ENCODE measurements at regions not wholly inside any gene's neighbourhood (a gene's known extent, or its start where the extent isn't known, plus 50 kb on each side); places are given as distances from the start of the nearest gene placed in this dataset.

DNA sequence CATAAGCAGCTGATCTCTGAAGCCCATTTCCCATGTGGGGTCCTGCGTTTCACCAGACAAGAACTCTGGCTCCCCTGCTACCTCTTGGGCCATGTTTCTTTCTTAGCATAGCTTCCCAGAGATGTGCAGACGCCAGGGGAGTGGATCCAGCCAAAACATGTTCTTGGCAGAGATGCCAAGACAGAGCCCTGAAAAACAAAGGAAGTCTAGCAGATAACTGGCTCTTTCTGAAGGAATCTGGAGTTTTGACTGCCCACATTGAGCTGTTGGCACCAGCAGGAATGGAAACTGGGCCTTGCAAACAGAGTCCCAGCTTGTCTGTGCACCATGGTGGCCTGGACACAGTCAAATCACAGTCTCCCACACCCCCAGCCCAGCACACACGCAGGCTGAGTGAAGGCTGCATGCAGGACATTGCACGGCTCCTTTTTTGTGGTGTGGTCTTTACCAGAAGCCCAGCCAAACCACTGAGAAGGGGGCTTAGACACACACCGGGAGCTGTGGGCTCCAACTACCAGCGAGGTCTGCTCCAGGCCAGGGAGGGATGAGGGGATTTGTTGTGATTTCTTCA lies 114.7 kb downstream of the SNX18 start:
- H3K4me3 ChIP-seq (ENCODE audit: low read length): no peak overlapping the region
- DNase-seq (peak; percentile 35 to 77 (median 72)), ATAC-seq (peak; percentile 73 to 82)
- intact Hi-C loops (cut with DNase I): loop anchor here in 1 of 4 donors (10.0 kb wide), 1 partner anchor 107 kb away; no protein-coding TSS in a partner anchor
- no peaks in the 10 kb centered on the region for H3K27me3 ChIP-seq (ENCODE audit: control insufficient read depth, insufficient read depth)
- WGBS: 47% methylated on average over 6 of the region's 6 CpGs
- peak overlapping the region; percentile 4 for H3K27ac ChIP-seq (ENCODE audit: low read length)
- H3K4me1 ChIP-seq (ENCODE audit: control insufficient read depth, insufficient read depth, low read length): peaks cover 3% of the 10 kb centered on the region
- no peaks in the 10 kb centered on the region for H3K9me3 ChIP-seq (ENCODE audit: control insufficient read depth, low read length)

DNA sequence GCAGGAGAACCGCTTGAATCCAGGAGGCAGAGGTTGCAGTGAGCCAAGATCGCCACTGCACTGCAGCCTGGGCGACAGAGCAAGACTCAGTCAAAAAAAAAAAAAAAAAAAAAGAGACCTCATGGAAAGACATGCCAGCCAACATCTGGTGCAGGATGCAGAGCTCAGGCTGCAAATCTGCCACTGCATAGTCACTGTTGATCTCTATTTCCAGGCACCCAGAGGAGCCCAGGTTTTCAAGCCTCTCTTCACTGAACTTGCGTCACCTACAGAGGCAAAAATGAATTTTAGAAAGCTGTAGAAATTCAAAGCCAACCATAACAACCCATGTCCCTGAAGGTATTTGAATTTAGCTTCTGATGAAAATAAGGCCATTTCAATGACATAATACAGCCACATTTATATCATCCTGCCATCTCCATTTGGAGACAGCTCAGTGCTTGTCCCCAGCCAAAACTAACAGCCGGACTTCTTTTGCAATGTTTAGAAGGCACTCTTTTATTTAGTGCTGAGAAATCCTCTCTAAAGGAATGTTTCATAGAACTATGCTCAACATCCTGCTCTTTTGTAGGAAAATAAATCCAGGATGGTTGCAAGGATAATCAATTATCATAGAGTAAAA lies 113.3 kb downstream of the SNX18 start:
- peak; percentile 87 to 89 for ATAC-seq
- Histone ChIP-seq H3K27me3 (ENCODE audit: control insufficient read depth, insufficient read depth) (no peaks in the 10 kb centered on the region), H3K27ac (ENCODE audit: low read length) (no peak overlapping the region), H3K4me3 (ENCODE audit: low read length) (no peak overlapping the region), H3K9me3 (ENCODE audit: control insufficient read depth, low read length) (no peaks in the 10 kb centered on the region), H3K4me1 (ENCODE audit: control insufficient read depth, insufficient read depth, low read length) (peaks cover 3% of the 10 kb centered on the region)
- 58% methylated on average over 5 of the region's 5 CpGs for WGBS
- DNase-seq: peak; percentile 29 to 74 (median 56)
- intact Hi-C loops (cut with DNase I): loop anchor here in 1 of 4 donors (10.0 kb wide), 1 partner anchor 106 kb away; no protein-coding TSS in a partner anchor

DNA sequence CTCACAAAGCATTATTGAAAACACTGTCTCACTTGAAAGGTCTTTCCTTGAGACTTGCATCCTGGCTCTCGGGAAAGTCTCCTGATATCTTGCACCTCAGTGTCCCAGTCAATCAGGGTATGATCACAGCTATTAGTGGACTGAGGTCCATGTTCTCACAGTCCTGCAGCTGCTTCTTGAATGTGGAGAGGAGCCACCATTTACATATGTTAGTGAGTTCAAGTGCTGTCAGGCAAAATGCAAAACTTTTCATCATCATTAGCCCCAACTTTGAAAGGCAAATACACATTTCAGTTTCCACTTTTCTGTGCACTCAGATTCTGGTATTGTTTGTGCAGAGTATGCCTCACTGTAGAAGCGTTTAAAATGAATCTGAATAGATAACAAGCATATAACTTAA lies 111.6 kb downstream of the SNX18 start:
- intact Hi-C loops (cut with DNase I): no loop called here
- ATAC-seq (no peak), DNase-seq (no peak)
- Histone ChIP-seq H3K27me3 (ENCODE audit: control insufficient read depth, insufficient read depth) (no peaks in the 10 kb centered on the region), H3K4me3 (ENCODE audit: low read length) (no peak overlapping the region), H3K27ac (ENCODE audit: low read length) (no peak overlapping the region), H3K9me3 (ENCODE audit: control insufficient read depth, low read length) (no peaks in the 10 kb centered on the region), H3K4me1 (ENCODE audit: control insufficient read depth, insufficient read depth, low read length) (peaks cover 3% of the 10 kb centered on the region)
- 90% methylated on average over 2 of the region's 2 CpGs for WGBS

DNA sequence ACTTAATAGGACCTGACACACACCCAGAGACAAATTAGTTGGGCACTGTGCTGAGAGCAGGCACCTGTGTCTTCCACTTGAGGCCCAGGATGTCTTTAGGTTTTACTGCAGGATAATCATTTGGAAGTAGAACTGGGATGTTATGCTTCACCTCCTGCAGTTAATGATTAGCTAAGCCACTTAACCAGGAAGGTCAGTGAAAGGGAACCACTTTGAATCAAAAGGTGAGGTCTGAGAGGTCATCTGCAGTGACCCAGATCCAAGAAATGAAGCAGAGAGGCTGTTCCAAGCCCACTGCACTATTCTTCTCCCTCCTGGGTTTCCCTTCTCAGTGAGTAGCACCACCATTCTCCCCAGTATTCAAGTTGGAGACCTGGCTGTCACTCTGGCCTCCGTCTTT lies 110.5 kb downstream of the SNX18 start:
- DNase-seq (no peak), ATAC-seq (no peak)
- Histone ChIP-seq H3K4me3 (ENCODE audit: low read length) (no peak overlapping the region), H3K27me3 (ENCODE audit: control insufficient read depth, insufficient read depth) (no peaks in the 10 kb centered on the region), H3K9me3 (ENCODE audit: control insufficient read depth, low read length) (peaks cover 2% of the 10 kb centered on the region), H3K4me1 (ENCODE audit: control insufficient read depth, insufficient read depth, low read length) (peaks cover 3% of the 10 kb centered on the region), H3K27ac (ENCODE audit: low read length) (no peak overlapping the region)
- intact Hi-C loops (cut with DNase I): no loop called here
- 100% methylated on average over 1 of the region's 1 CpG for WGBS

DNA sequence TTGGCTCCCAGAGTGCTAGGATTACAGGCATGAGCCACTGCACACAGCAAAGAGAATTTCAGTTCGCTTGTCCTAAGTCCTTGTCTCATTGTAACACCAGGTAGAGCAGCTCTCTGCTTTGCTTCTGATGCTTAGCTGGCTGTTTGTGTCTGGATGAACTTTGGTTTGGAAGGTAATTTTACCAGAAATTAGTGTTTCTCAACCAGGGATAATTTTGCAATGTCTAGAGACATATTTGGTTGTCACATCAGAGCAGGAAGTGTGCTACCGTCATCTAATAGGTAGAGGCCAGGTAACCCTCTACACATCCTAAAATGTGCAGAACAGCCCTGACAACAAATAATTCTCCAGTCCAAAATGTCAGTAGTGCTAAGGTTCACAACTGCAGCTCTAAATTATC lies 108.8 kb downstream of the SNX18 start:
- intact Hi-C loops (cut with DNase I): no loop called here
- no peak for ATAC-seq
- DNase-seq: no peak
- H3K4me3 ChIP-seq (ENCODE audit: low read length): no peak overlapping the region
- WGBS: 89% methylated on average over 2 of the region's 2 CpGs
- peaks cover 4% of the 10 kb centered on the region for H3K9me3 ChIP-seq (ENCODE audit: control insufficient read depth, low read length)
- H3K4me1 ChIP-seq (ENCODE audit: control insufficient read depth, insufficient read depth, low read length): no peaks in the 10 kb centered on the region
- H3K27me3 ChIP-seq (ENCODE audit: control insufficient read depth, insufficient read depth): no peaks in the 10 kb centered on the region
- no peak overlapping the region for H3K27ac ChIP-seq (ENCODE audit: low read length)

DNA sequence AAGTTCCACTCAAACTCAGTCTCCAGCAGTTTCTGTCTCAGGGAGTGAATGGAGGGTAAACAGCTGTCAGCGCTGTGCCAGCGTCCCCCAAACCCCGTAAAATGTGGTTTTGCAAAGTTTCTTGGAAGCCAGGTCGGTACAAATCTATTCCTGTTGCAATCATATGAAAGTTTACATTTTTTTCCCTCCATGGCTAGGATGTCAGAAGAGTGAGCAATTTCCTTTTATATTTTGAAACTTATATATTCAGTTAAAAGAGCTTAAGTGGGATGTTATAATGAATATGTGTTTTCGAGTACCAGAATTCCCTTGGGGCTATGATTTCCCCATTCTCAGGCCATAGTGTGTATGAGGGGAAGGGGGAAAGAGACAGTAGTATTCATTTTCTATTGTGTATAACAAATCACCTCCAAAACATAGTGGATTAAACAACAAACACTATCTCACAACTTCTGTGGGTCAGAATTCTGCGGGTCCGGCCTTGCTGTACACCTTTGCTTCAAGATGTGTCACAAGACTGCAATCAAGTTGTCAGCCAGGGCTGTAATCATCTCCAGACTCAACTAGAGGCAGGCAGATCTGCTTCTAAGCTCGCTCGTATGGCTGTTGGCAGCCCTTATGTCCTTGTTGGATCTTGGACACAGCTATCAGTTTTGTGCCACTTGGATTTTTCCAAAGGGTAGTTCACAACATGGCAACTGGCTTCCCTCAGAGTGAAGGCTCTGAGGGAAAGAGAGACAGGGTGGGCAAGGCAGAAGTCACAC lies 107.4 kb downstream of the SNX18 start:
- no peak overlapping the region for H3K27ac ChIP-seq (ENCODE audit: low read length)
- intact Hi-C loops (cut with DNase I): no loop called here
- WGBS: 75% methylated on average over 9 of the region's 9 CpGs
- no peak overlapping the region for H3K4me3 ChIP-seq (ENCODE audit: low read length)
- H3K4me1 ChIP-seq (ENCODE audit: control insufficient read depth, insufficient read depth, low read length): no peaks in the 10 kb centered on the region
- ATAC-seq: no peak
- no peak for DNase-seq
- H3K27me3 ChIP-seq (ENCODE audit: control insufficient read depth, insufficient read depth): no peaks in the 10 kb centered on the region
- H3K9me3 ChIP-seq (ENCODE audit: control insufficient read depth, low read length): peaks cover 4% of the 10 kb centered on the region

DNA sequence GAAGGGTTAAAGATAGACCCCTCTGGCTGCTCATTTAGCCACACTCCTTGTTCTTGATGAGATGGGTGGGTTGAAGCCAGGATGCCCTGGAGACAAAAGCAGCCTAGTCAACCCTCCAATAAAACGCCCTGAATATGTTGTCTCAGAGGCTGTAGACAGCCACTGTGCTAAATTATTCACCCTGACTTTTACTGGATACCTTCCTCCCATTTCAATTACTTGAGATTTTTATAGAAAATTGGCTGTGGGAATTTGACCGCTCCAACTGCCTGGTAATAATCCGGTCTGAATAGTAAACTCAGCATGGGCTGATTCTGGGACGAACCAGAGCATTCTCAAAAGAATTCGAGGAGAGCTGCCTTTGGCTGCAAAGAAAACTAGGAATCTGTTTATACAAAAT lies 104.2 kb downstream of the SNX18 start:
- H3K27ac ChIP-seq (ENCODE audit: low read length): no peak overlapping the region
- H3K27me3 ChIP-seq (ENCODE audit: control insufficient read depth, insufficient read depth): no peaks in the 10 kb centered on the region
- 85% methylated on average over 5 of the region's 5 CpGs for WGBS
- H3K4me3 ChIP-seq (ENCODE audit: low read length): no peak overlapping the region
- no peak for ATAC-seq
- peaks cover 4% of the 10 kb centered on the region for H3K9me3 ChIP-seq (ENCODE audit: control insufficient read depth, low read length)
- intact Hi-C loops (cut with DNase I): no loop called here
- DNase-seq: no peak
- no peaks in the 10 kb centered on the region for H3K4me1 ChIP-seq (ENCODE audit: control insufficient read depth, insufficient read depth, low read length)

DNA sequence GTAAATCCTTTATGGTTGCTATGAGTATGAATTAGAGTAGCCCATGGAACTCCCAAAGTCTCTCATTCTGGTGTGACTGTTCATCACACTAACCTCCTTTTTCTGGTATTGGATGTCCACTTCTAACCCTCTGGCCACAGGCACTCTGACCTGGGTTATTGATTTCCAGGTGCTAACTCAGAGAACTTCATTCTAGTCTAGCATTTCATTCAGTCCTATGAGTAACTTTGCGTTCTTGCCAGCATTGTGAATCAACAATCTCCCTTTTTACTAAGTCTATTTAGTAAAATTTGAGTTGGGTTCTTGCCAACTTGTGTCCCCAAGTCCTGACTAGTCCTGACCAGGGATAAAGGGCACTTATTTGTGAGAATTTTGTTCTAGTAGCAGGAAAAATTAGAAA lies 103.5 kb downstream of the SNX18 start:
- Histone ChIP-seq H3K27ac (ENCODE audit: low read length) (no peak overlapping the region), H3K27me3 (ENCODE audit: control insufficient read depth, insufficient read depth) (no peaks in the 10 kb centered on the region), H3K9me3 (ENCODE audit: control insufficient read depth, low read length) (peaks cover 4% of the 10 kb centered on the region), H3K4me3 (ENCODE audit: low read length) (no peak overlapping the region), H3K4me1 (ENCODE audit: control insufficient read depth, insufficient read depth, low read length) (no peaks in the 10 kb centered on the region)
- intact Hi-C loops (cut with DNase I): no loop called here
- WGBS: 95% methylated on average over 1 of the region's 1 CpG
- ATAC-seq (no peak), DNase-seq (no peak)

DNA sequence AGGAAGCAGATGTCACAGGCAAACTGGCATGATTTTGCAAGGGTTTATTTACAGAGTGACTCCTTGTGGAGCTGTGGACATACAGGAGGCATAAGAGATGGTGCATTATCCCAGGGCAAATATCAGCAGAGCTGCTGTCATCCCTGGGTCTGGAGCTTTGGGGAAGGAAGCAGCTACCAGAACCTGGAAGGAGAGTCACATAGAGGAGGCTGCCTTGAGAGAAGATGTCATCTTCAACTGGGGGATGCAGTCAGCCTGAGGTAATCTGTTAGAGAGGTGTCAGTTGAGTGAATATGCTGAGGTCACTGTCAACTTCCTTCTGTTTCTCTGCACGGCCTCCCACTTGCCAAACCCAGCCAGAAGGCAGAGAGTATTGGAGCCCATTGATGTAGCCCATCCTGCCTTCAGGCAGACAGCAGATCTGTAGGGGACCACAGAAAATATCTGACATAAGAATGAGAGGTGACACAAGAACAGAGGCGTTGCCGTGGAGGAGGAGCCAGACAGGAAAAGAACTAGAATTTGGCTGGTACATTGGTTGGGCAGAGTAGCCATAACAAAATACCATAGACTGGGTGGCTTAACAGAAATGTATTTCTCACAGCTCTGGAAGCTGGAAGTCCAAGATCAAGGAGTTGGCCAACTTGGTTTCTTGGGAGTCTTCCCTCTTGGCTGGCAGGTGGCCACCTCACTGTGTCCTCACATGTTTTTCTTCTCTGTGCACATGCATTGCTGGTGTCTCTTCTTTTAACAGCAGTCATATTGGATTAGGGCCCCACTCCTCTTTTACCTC lies 102.8 kb downstream of the SNX18 start:
- WGBS: 68% methylated on average over 3 of the region's 3 CpGs

DNA sequence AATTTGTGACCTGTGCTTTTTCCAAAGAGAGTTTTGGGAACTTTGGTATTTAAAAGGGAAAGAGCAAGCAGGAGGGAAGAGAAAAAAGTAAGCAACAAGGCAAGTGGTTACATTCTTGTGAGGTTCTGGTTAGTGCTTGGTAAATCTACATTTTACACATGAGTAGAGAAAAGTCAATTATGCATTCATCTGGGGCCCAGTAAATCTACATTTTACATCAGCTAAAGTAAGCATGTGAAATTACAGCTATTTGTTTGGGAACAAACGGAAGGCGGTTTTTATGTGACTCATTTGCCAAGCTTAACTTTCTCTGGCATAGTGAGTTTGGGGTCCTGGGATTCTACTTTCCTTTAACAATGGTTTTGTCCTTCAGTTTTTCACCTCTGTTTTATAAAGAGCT lies 102.2 kb downstream of the SNX18 start:
- H3K4me3 ChIP-seq (ENCODE audit: low read length): no peak overlapping the region
- H3K27ac ChIP-seq (ENCODE audit: low read length): no peak overlapping the region
- intact Hi-C loops (cut with DNase I): no loop called here
- WGBS: 83% methylated on average over 2 of the region's 2 CpGs
- ATAC-seq (no peak), DNase-seq (no peak)
- no peaks in the 10 kb centered on the region for H3K4me1 ChIP-seq (ENCODE audit: control insufficient read depth, insufficient read depth, low read length)
- peaks cover 4% of the 10 kb centered on the region for H3K9me3 ChIP-seq (ENCODE audit: control insufficient read depth, low read length)
- H3K27me3 ChIP-seq (ENCODE audit: control insufficient read depth, insufficient read depth): no peaks in the 10 kb centered on the region

More for the DNA sequence above, 102.8 kb downstream of the SNX18 start:
- peak in 1 of 3 donors; percentile 64 for DNase-seq
- ATAC-seq: no peak
- intact Hi-C loops (cut with DNase I): no loop called here
- H3K4me1 ChIP-seq (ENCODE audit: control insufficient read depth, insufficient read depth, low read length): no peaks in the 10 kb centered on the region
- no peaks in the 10 kb centered on the region for H3K27me3 ChIP-seq (ENCODE audit: control insufficient read depth, insufficient read depth)
- peaks cover 4% of the 10 kb centered on the region for H3K9me3 ChIP-seq (ENCODE audit: control insufficient read depth, low read length)
- H3K27ac ChIP-seq (ENCODE audit: low read length): no peak overlapping the region
- H3K4me3 ChIP-seq (ENCODE audit: low read length): no peak overlapping the region

Measured in right cardiac atrium (tissue), 5 donors.